HL-60/S4 treated with phorbol 12-myristate 13-acetate at 8.2 ng/mL for 4 days and 3 days (cell line): ENCODE measurements at regions not wholly inside any gene's neighbourhood (a gene's known extent, or its start where the extent isn't known, plus 50 kb on each side); places are given as distances from the start of the nearest gene placed in this dataset.

ENCODE experiments used
- in situ Hi-C: fragments of 300-500 bp; cut with MboI; formaldehyde crosslinking; loops from 2 replicates; pipeline ENCODE4 v1.15.0; 2022; ENCODE audit warnings: low sequenced_read_pairs

- in situ Hi-C loops, result no loop called here
These were observed 444.2 kb upstream of the GOLIM4 start for GRCh38 chr3:168539909-168540308.

DNA sequence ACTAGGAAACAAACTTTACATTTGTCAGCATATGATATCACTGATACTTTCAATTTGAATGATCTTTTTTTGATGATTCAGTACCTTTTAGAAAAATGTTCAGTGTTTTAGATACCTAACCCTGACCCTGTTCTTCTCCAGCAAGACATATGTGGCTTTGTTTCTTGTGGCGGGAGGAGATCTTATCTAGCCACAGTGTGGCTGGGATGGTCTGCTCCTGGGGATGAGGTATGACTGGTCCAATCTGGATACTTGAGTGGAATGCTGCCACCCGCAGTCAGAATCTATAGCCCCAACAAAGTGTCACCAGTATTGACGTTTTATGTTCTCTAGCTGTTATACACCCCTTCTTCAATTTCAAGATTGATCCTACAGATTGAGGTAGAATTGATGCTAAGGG, 439.0 kb upstream of the GOLIM4 start:
- in situ Hi-C loops, result no loop called here

- in situ Hi-C loops, result no loop called here
These were observed 437.9 kb upstream of the GOLIM4 start for GRCh38 chr3:168533600-168533999.

- in situ Hi-C loops, result no loop called here
These were observed 436.4 kb upstream of the GOLIM4 start for GRCh38 chr3:168532135-168532534.

GRCh38 chr3:168531116-168531515, 435.4 kb upstream of the GOLIM4 start:
- in situ Hi-C loops, result no loop called here

DNA sequence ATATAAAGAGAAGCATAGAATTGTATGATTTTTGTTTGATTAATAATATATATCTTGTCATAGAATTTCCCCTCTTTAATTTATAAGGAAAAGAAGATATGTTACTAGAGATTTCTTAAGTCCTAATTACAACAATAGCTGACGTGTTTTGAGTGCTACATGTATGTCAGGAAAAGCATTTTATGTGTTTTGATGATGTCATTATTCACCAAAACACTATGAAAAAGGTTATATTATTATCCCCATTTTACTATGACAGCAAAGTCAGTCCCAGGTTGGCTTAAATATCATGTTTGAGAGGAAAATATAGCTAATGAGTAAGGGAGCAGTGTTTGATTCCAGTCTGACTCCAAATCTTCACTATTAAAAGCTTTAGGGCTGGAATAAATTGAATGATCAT, 428.4 kb upstream of the GOLIM4 start:
- in situ Hi-C loops, result no loop called here

- in situ Hi-C loops, result no loop called here
These were observed 421.7 kb upstream of the GOLIM4 start for GRCh38 chr3:168517249-168518071.

DNA sequence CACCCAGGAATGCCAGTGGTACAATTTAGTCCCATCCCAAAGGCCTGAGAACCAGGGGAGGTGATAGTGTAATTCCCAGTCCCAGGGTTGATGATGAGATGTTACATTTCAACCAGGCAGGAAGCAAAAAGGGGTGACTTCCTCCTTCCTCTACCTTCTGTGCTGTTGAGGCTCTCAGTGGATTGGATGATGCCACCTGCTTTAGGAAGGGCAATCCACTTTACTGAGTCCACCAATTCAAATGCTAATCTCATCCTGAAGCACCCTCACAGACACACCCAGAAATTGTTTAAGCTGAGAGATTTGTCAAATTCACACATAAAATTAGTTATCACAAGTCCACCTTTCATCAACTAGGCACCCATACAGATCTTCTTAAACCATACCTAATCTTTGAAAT, 418.5 kb upstream of the GOLIM4 start:
- in situ Hi-C loops, result no loop called here

DNA sequence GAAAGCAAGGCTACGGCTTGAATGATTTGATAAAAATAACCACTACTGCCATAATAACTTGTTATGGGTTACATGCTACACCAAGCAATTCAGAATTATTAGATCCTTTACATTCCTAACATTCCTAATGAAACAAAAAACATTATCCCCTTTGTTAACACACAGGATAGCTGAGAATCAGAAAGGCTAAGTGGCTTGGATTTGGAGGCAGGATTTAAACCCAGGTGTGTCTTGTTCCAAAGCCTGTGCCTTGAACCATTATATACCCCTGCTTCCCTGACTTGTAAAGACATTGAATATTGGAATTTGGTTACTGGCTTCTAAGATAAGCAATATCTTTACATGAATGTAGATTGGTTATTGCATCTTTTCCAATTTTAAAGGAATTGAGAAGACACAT, 417.1 kb upstream of the GOLIM4 start:
- in situ Hi-C loops, result no loop called here

- in situ Hi-C loops, result no loop called here
These were observed 415.8 kb upstream of the GOLIM4 start for GRCh38 chr3:168511428-168512014.

DNA sequence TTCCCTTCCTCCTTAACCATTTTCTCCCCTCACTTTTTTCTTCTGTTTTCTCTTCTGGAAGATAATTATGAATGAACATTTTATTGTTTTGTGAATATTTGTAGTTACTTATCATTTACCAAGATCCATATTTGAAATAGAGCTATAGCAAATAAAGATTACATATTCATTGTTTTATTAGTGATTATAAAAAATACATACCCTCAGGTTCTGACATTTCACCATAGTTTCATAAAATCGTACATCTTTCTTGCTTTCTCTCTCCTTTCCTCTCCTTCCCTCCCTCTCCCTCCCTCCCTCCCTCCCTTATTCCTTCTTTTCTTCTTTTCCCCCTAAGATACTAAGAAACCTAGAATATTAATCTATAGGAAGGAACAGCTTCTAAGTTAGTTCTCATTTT, 410.9 kb upstream of the GOLIM4 start:
- in situ Hi-C loops, result no loop called here

DNA sequence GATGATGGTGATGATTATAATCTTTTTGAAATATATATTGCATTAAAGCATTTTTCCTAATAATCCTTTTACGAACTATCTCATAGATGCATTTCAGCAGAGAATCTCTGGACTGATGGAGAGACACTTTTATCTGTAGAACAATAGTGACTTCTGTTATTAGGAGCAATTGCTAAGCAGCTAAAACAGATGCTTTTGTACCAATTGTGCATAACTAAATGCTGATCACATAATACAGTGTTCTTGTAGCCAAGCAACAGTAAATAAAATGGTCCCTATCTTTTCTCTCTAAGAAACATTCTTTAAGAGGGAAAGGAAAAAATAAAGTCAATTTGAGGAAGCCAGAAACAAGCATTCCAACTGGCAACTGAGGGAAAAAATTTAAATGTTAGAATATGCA, 405.8 kb upstream of the GOLIM4 start:
- in situ Hi-C loops, result no loop called here

GRCh38 chr3:168498194-168498593, 402.5 kb upstream of the GOLIM4 start:
- in situ Hi-C loops, result no loop called here

DNA sequence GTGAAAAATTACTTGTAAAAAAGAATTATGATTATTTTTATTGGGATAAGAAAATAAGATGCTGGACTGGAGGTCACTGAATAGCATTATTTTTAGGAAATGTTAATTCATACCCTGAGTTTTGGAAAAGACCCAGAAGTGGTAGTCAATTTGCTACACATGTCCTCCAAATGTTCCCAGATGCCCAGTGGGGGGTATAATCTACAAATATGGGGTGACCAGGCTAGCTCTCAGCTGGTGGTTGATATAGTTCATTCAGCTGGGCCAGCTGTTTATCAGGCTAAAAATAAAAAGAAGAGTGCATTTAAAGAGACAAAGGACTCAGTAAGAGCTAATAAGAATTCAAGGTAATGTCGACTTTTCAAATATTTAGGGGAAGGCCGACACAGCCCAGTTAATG, 402.0 kb upstream of the GOLIM4 start:
- in situ Hi-C loops, result no loop called here

- in situ Hi-C loops, result no loop called here
These were observed 401.5 kb upstream of the GOLIM4 start for GRCh38 chr3:168497183-168497582.

- in situ Hi-C loops, result no loop called here
These were observed 400.2 kb upstream of the GOLIM4 start for GRCh38 chr3:168495932-168496331.

DNA sequence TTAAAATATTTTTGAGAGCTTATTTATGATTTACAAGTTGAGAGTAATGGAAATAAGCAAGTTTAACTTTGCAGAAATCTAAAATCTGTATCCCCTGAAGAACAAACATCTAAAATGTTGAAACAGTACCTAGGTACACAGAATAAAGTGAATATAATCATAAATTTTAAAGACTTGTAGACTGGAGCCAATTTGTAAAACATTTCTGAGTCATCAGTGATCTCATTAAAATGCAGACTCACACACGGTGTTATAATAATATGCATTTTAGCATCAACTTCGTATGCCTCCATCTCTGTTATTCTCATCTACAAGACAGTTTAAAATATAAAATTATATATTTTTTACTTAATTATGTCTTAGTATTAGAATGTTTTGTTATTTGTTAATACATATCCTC, 399.5 kb upstream of the GOLIM4 start:
- in situ Hi-C loops, result no loop called here

DNA sequence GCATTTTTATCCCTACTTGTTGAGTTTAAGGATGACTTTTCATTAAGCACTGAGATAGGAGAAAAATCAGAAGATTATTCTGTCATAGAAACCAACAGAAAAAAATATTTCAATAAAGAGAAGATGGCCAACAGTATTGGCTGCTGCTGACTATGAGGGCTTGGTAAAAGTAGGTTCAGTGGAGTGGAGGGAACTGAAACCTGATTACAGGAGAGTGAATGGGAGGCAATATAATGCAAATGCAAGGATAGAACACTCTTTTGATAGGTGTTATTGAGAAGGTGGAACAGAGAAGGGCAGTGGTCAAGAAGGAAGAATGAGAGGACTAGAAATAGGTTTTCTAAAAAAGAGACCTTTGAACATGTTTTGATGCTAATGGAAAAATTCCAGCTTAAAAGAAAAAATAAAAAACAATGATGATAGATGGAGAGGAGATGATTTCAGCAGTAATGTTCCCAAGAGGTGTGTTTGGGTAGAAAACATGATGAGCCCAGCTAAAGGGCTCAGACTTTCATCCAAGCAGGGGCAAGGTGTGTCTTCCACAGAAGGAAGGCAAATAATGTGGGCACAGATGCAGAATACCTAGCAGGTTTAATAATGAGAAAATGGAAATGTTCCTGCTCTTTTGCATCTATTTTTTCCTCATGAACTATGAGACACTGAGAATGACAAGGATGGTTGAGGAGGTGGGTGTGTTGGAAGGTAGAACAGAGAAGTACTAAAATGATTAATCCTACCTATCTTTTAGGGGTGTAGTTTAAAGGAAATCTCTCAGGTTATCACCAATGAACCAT, 397.9 kb upstream of the GOLIM4 start:
- in situ Hi-C loops, result no loop called here

- in situ Hi-C loops, result no loop called here
These were observed 395.3 kb upstream of the GOLIM4 start for GRCh38 chr3:168490981-168491380.

DNA sequence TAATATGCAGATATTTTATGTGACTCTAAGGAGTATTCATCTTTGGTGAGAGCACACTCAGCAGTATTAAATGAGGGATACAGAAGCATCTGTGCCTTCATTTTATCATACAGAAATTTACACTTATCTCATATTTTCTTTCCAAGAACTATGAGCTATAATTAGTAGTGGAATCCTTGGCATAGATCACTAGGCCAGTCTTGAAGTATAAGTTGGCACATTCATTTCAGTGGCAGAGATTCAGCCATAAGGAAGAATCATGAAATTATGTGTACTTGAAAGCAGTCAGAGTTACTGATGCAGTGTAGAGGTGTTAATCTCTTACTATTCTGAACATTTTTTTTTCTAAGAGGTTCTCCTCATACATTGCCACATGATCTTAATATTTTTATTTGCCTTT, 393.6 kb upstream of the GOLIM4 start:
- in situ Hi-C loops, result no loop called here

DNA sequence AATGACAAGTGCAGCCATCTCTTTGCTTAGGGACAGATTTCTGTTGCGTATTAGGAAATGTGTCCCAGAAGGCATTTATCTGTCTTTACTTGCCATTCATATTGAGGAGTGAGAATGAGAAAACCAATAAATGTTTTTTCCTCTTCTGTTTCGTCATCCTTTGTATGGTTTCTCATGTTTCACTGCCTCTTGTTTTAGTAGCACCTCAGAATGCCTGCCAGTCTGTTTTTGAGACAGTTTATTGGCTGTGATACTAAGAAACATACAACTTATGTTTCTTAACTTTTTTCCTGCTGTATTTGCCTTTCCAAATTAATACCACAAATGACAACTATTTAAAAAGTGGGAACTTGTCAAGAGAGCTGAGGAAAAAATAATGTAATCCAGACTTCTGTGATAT, 390.2 kb upstream of the GOLIM4 start:
- in situ Hi-C loops, result no loop called here
